Activated CD8-positive, alpha-beta memory T cell treated with anti-CD3 and anti-CD28 coated beads, Interleukin-2, amount 50 U/mL, for 4 hours (primary cell): ENCODE measurements at regions not wholly inside any gene's neighbourhood (a gene's known extent, or its start where the extent isn't known, plus 50 kb on each side); places are given as distances from the start of the nearest gene placed in this dataset.

ENCODE experiments used
- DNase-seq: peaks from one replicate; pipeline ENCODE4 v3.0.0-alpha.2; 2020

GRCh38 chr6:144582939-144583613 lies 297.9 kb downstream of the UTRN start:
- DNase-seq: peak; percentile 25

GRCh38 chr6:144583614-144583954 lies 298.4 kb downstream of the UTRN start:
- no peak for DNase-seq

- no peak for DNase-seq
These were observed 300.2 kb downstream of the UTRN start for GRCh38 chr6:144585217-144585814.

- no peak for DNase-seq
These were observed 301.9 kb downstream of the UTRN start for GRCh38 chr6:144586986-144587385.

GRCh38 chr6:144588697-144589325 lies 303.7 kb downstream of the UTRN start:
- DNase-seq: no peak

GRCh38 chr6:144590532-144590931 lies 305.4 kb downstream of the UTRN start:
- DNase-seq: no peak

GRCh38 chr6:144593392-144593791 lies 308.3 kb downstream of the UTRN start:
- no peak for DNase-seq

- DNase-seq: no peak
These were observed 309.4 kb downstream of the UTRN start for GRCh38 chr6:144594585-144594984.

- DNase-seq: no peak
These were observed 310.1 kb downstream of the UTRN start for GRCh38 chr6:144595266-144595665.

- DNase-seq: no peak
These were observed 312.4 kb downstream of the UTRN start for GRCh38 chr6:144597511-144597910.

- DNase-seq: no peak
These were observed 314.5 kb downstream of the UTRN start for GRCh38 chr6:144599615-144600014.

GRCh38 chr6:144601221-144601620 lies 316.1 kb downstream of the UTRN start:
- no peak for DNase-seq

- DNase-seq: no peak
These were observed 317.5 kb downstream of the UTRN start for GRCh38 chr6:144602523-144603180.

GRCh38 chr6:144606083-144606482 lies 320.9 kb downstream of the UTRN start:
- no peak for DNase-seq

- DNase-seq: no peak
These were observed 323.0 kb downstream of the UTRN start for GRCh38 chr6:144607998-144608735.

- no peak for DNase-seq
These were observed 327.7 kb downstream of the UTRN start for GRCh38 chr6:144612811-144613210.

- no peak for DNase-seq
These were observed 328.7 kb downstream of the UTRN start for GRCh38 chr6:144613859-144614258.

GRCh38 chr6:144615870-144616269 lies 330.7 kb downstream of the UTRN start:
- no peak for DNase-seq

- DNase-seq: no peak
These were observed 332.1 kb downstream of the UTRN start for GRCh38 chr6:144617191-144617590.

GRCh38 chr6:144617708-144618107 lies 332.6 kb downstream of the UTRN start:
- no peak for DNase-seq

GRCh38 chr6:144619966-144620365 lies 334.8 kb downstream of the UTRN start:
- no peak for DNase-seq

- no peak for DNase-seq
These were observed 336.2 kb downstream of the UTRN start for GRCh38 chr6:144621332-144621731.

GRCh38 chr6:144624246-144624645 lies 339.1 kb downstream of the UTRN start:
- DNase-seq: no peak
